KMS-11 (cell line): ENCODE measurements at regions not wholly inside any gene's neighbourhood (a gene's known extent, or its start where the extent isn't known, plus 50 kb on each side); places are given as distances from the start of the nearest gene placed in this dataset.

Experiments used
- H2AFZ ChIP-seq: fragments of 200-600 bp; sonication (generic); 2 replicates; pipeline ENCODE4 v1.6.1; 2016; ENCODE audit warnings: antibody characterized with exemption, mixed run types, low read depth
- H3K27ac ChIP-seq: fragments of 200-600 bp; sonication (generic); 2 replicates; pipeline ENCODE4 v1.6.1; 2016; ENCODE audit warnings: mild to moderate bottlenecking, mixed run types
- H3K27me3 ChIP-seq: fragments of 200-600 bp; sonication (generic); 2 replicates; pipeline ENCODE4 v1.6.1; 2017; ENCODE audit warnings: mild to moderate bottlenecking, low read depth, mixed run types, moderate library complexity; ENCODE audit not compliant: insufficient read depth
- H3K36me3 ChIP-seq: fragments of 200-600 bp; sonication (generic); 2 replicates; pipeline ENCODE4 v1.6.1; 2017; ENCODE audit warnings: mild to moderate bottlenecking, mixed run types; ENCODE audit not compliant: insufficient read depth
- H3K4me1 ChIP-seq: fragments of 200-600 bp; sonication (generic); 2 replicates; pipeline ENCODE4 v1.6.1; 2016; ENCODE audit warnings: mild to moderate bottlenecking, low read depth, mixed run types; ENCODE audit not compliant: poor library complexity, severe bottlenecking
- H3K4me2 ChIP-seq: fragments of 200-600 bp; sonication (generic); 2 replicates; pipeline ENCODE4 v1.7.0; 2016; ENCODE audit warnings: mild to moderate bottlenecking, mixed run types
- H3K4me3 ChIP-seq: fragments of 200-600 bp; sonication (generic); IDR thresholded peaks from 2 replicates; pipeline ENCODE4 v1.6.1; 2017; ENCODE audit warnings: low read depth, low read length, mixed read lengths; ENCODE audit not compliant: insufficient read depth
- H3K79me2 ChIP-seq: fragments of 200-600 bp; sonication (generic); 2 replicates; pipeline ENCODE4 v1.6.1; 2016; ENCODE audit warnings: low read depth, mixed run types; ENCODE audit not compliant: insufficient read depth
- H3K9ac ChIP-seq: fragments of 200-600 bp; sonication (generic); 2 replicates; pipeline ENCODE4 v1.6.1; 2016; ENCODE audit warnings: mild to moderate bottlenecking, mixed run types
- H4K20me1 ChIP-seq: fragments of 200-600 bp; sonication (generic); 2 replicates; pipeline ENCODE4 v1.6.1; 2016; ENCODE audit warnings: mild to moderate bottlenecking, mixed run types; ENCODE audit not compliant: insufficient read depth
- CTCF ChIP-seq: fragments of 200-600 bp; sonication (generic); conservative IDR thresholded peaks from 2 replicates; pipeline ENCODE4 v1.6.1; 2017; ENCODE audit warnings: low read depth, mild to moderate bottlenecking, antibody characterized with exemption, low read length, moderate library complexity, mixed read lengths

- Histone ChIP-seq H3K4me1 (peaks cover 5% of the 10 kb centered on the region), H4K20me1 (no peaks in the 10 kb centered on the region), H3K79me2 (no peaks in the 10 kb centered on the region), H3K27me3 (no peaks in the 10 kb centered on the region), H3K36me3 (no peaks in the 10 kb centered on the region), H3K9ac (no peak overlapping the region), H3K4me2 (no peak overlapping the region), H3K4me3 (no peak overlapping the region), H3K27ac (no peak overlapping the region), H2AFZ (no peak overlapping the region)
- TF ChIP-seq CTCF: no peak
Observed at GRCh38 chr6:159113223-159113622, 56.0 kb upstream of the FNDC1 start.

- no peaks in the 10 kb centered on the region for H4K20me1 ChIP-seq
- no peak overlapping the region for H2AFZ ChIP-seq
- H3K27me3 ChIP-seq: no peaks in the 10 kb centered on the region
- H3K4me2 ChIP-seq: no peak overlapping the region
- peaks cover 5% of the 10 kb centered on the region for H3K4me1 ChIP-seq
- H3K4me3 ChIP-seq: no peak overlapping the region
- H3K27ac ChIP-seq: no peak overlapping the region
- TF ChIP-seq CTCF: no peak
- no peaks in the 10 kb centered on the region for H3K36me3 ChIP-seq
- H3K79me2 ChIP-seq: no peaks in the 10 kb centered on the region
- no peak overlapping the region for H3K9ac ChIP-seq
Observed at GRCh38 chr6:159112714-159113113, 56.5 kb upstream of the FNDC1 start.

GRCh38 chr6:159110748-159111147, 58.5 kb upstream of the FNDC1 start:
- Histone ChIP-seq H3K79me2 (no peaks in the 10 kb centered on the region), H3K27me3 (no peaks in the 10 kb centered on the region), H3K4me2 (no peak overlapping the region), H4K20me1 (no peaks in the 10 kb centered on the region), H2AFZ (no peak overlapping the region), H3K4me3 (no peak overlapping the region), H3K27ac (no peak overlapping the region), H3K36me3 (no peaks in the 10 kb centered on the region), H3K9ac (no peak overlapping the region), H3K4me1 (peaks cover 5% of the 10 kb centered on the region)
- no peak for TF ChIP-seq CTCF

- Histone ChIP-seq H2AFZ (peak overlapping the region; percentile 36; the same call in 1 of the 2 replicates), H3K4me2 (no peak overlapping the region), H4K20me1 (no peaks in the 10 kb centered on the region), H3K27me3 (no peaks in the 10 kb centered on the region), H3K4me3 (no peak overlapping the region), H3K27ac (no peak overlapping the region), H3K79me2 (no peaks in the 10 kb centered on the region), H3K36me3 (no peaks in the 10 kb centered on the region), H3K4me1 (peaks cover 5% of the 10 kb centered on the region), H3K9ac (no peak overlapping the region)
- peak; percentile 85 for TF ChIP-seq CTCF
Observed at GRCh38 chr6:159110013-159110412, 59.2 kb upstream of the FNDC1 start.
